ENCODE measurements at regions not wholly inside any gene's neighbourhood (a gene's known extent, or its start where the extent isn't known, plus 50 kb on each side); places are given as distances from the start of the nearest gene placed in this dataset.

GRCh38 chr14:98733536-98733935, 538.5 kb downstream of the BCL11B start:
- H3K27me3 Mint-ChIP-seq (ENCODE audit: low read depth) = no peaks in the 10 kb centered on the region
- intact Hi-C loops (cut with micrococcal nuclease) = no loop called here
- DNase-seq (ENCODE audit: low spot score) = no peak
- H3K4me1 Mint-ChIP-seq (ENCODE audit: low read depth) = no peaks in the 10 kb centered on the region
- no peak overlapping the region for H3K4me3 Mint-ChIP-seq (ENCODE audit: low read depth)
- H3K36me3 Mint-ChIP-seq (ENCODE audit: low read depth) = no peaks in the 10 kb centered on the region
- H3K27ac Mint-ChIP-seq = no peak overlapping the region
- H3K9me3 Mint-ChIP-seq = no peaks in the 10 kb centered on the region

DNA sequence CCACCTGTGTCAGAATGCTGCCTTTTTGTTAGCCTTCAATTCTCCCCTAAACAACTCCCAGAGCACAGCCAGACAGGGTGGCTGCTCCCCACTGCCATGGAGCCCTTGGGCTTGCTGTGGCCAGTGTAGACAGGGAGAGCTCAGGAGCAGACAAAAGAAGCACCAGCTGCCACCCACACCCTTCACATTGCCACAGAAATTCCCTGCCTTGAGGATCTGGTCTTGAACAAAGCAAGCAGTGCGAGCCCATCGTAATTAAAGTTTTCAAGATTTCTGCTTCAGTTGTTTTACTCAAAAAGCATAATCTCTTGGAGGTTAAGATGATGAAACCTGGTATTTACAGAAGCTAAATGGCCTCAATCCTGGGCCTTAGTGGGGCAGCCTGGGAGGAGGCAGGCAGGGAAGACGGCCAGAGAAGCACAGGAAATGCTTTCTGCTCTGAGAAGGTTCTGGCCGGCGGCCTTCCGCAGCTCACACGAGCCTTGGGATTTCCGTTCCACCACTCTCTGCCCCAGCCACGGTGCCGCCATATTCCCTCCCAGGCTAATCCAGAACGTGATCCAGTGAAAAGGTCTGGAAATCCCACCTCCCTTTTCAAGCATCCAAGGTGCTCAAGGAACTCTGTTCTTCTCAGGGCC, 535.2 kb downstream of the BCL11B start:
- Mint-ChIP-seq H3K9me3 (no peaks in the 10 kb centered on the region), H3K4me3 (ENCODE audit: low read depth) (no peak overlapping the region), H3K27me3 (ENCODE audit: low read depth) (no peaks in the 10 kb centered on the region), H3K27ac (no peak overlapping the region), H3K4me1 (ENCODE audit: low read depth) (no peaks in the 10 kb centered on the region), H3K36me3 (ENCODE audit: low read depth) (no peaks in the 10 kb centered on the region)
- no peak for DNase-seq (ENCODE audit: low spot score)
- intact Hi-C loops (cut with micrococcal nuclease) = no loop called here

DNA sequence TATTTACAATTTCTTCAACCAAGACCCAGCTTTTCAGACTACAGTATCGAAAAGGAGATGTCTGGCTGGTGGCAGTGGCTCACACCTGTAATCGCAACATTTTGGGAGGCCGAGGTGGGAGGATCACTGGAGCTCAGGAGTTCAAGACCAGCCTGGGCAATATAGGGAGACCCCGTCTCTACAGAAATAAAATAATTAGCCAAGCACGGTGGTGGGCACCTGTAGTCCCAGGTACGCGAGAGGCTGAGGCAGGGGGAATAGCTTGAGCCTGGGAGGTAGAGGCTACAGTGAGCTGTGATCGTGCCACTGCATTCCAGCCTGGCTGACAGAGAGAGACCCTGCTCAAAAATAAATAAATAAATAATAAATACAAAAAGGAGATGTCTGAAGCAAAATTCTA, 530.5 kb downstream of the BCL11B start:
- no peak overlapping the region for H3K27ac Mint-ChIP-seq
- no peak for DNase-seq (ENCODE audit: low spot score)
- no peaks in the 10 kb centered on the region for H3K4me1 Mint-ChIP-seq (ENCODE audit: low read depth)
- no peaks in the 10 kb centered on the region for H3K9me3 Mint-ChIP-seq
- H3K36me3 Mint-ChIP-seq (ENCODE audit: low read depth) = no peaks in the 10 kb centered on the region
- intact Hi-C loops (cut with micrococcal nuclease) = no loop called here
- H3K27me3 Mint-ChIP-seq (ENCODE audit: low read depth) = peaks cover 7% of the 10 kb centered on the region
- H3K4me3 Mint-ChIP-seq (ENCODE audit: low read depth) = no peak overlapping the region

GRCh38 chr14:98742001-98742400, 530.0 kb downstream of the BCL11B start:
- no peaks in the 10 kb centered on the region for H3K4me1 Mint-ChIP-seq (ENCODE audit: low read depth)
- H3K4me3 Mint-ChIP-seq (ENCODE audit: low read depth) = no peak overlapping the region
- no peaks in the 10 kb centered on the region for H3K36me3 Mint-ChIP-seq (ENCODE audit: low read depth)
- peaks cover 8% of the 10 kb centered on the region for H3K27me3 Mint-ChIP-seq (ENCODE audit: low read depth)
- DNase-seq (ENCODE audit: low spot score) = no peak
- intact Hi-C loops (cut with micrococcal nuclease) = no loop called here
- no peaks in the 10 kb centered on the region for H3K9me3 Mint-ChIP-seq
- H3K27ac Mint-ChIP-seq = no peak overlapping the region

GRCh38 chr14:98743536-98743935, 528.5 kb downstream of the BCL11B start:
- Mint-ChIP-seq H3K27ac (no peak overlapping the region), H3K36me3 (ENCODE audit: low read depth) (no peaks in the 10 kb centered on the region), H3K9me3 (no peaks in the 10 kb centered on the region), H3K4me3 (ENCODE audit: low read depth) (no peak overlapping the region), H3K27me3 (ENCODE audit: low read depth) (peaks cover 10% of the 10 kb centered on the region), H3K4me1 (ENCODE audit: low read depth) (no peaks in the 10 kb centered on the region)
- DNase-seq (ENCODE audit: low spot score) = no peak
- intact Hi-C loops (cut with micrococcal nuclease) = no loop called here

DNA sequence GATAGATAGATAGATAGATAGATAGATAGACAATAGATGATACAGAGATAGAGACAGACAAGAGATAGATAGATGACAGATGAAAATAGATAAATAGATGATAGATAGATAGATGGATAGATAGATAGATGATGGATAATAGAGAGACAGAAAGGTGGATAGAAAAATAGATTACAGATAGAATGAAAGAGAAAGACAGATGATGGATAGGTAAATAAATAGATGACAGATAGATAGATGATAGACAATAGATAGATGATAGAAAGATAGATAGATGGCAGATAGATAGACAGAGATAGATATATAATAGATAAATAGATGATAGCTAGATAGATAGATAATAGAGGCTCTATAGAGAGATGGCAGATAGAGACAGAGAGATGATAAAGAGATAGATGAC, 523.0 kb downstream of the BCL11B start:
- Mint-ChIP-seq H3K27me3 (ENCODE audit: low read depth) (peaks cover 12% of the 10 kb centered on the region), H3K4me1 (ENCODE audit: low read depth) (no peaks in the 10 kb centered on the region)

DNA sequence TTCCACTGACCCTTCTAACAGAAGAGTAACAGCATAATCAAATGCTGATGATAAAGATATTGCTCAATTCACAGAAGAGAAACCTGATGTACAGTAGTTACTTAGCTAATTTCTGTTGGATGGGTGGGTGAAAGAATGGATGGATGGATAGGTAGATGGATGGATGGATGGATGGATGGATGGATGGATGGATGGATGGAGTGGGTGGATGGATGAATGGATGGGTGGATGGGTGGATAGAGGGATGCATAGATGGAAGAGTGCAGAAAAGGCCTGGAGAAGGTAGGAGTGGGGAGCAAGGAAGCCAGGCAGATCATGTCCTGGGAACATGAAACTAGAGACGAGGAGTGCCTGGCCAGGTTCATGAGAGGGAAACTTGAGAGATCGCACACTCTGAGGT, 520.9 kb downstream of the BCL11B start:
- Mint-ChIP-seq H3K27ac (no peak overlapping the region), H3K4me1 (ENCODE audit: low read depth) (peaks cover 4% of the 10 kb centered on the region), H3K36me3 (ENCODE audit: low read depth) (no peaks in the 10 kb centered on the region), H3K9me3 (peaks cover 15% of the 10 kb centered on the region), H3K4me3 (ENCODE audit: low read depth) (no peak overlapping the region), H3K27me3 (ENCODE audit: low read depth) (peaks cover 7% of the 10 kb centered on the region)
- intact Hi-C loops (cut with micrococcal nuclease) = no loop called here
- DNase-seq (ENCODE audit: low spot score) = no peak

More for the DNA sequence above, 523.0 kb downstream of the BCL11B start:
- intact Hi-C loops (cut with micrococcal nuclease) = no loop called here
- Mint-ChIP-seq H3K27ac (no peak overlapping the region), H3K4me3 (ENCODE audit: low read depth) (no peak overlapping the region), H3K9me3 (peaks cover 4% of the 10 kb centered on the region), H3K36me3 (ENCODE audit: low read depth) (no peaks in the 10 kb centered on the region)
- no peak for DNase-seq (ENCODE audit: low spot score)

DNA sequence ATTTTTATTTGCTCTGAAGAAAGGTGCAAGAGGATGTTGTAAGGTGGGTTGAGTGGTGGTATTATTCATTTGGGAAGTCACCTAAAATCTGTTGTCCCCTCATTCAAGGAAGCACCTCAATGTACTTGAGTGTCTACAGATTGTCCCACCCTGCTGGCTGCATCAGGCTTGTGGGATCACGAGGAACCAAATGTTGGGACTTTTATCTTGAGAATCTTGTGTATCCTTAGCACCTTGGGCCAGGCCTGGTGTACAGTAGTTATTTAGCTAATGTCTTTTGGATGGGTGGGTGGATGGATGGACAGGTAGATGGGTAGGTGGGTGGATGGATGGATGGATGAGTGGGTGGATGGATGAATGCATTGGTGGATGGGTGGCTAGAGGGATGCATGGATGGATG, 519.3 kb downstream of the BCL11B start:
- H3K9me3 Mint-ChIP-seq = peaks cover 15% of the 10 kb centered on the region
- intact Hi-C loops (cut with micrococcal nuclease) = no loop called here
- H3K36me3 Mint-ChIP-seq (ENCODE audit: low read depth) = no peaks in the 10 kb centered on the region
- H3K4me3 Mint-ChIP-seq (ENCODE audit: low read depth) = no peak overlapping the region
- H3K27me3 Mint-ChIP-seq (ENCODE audit: low read depth) = peaks cover 2% of the 10 kb centered on the region
- H3K4me1 Mint-ChIP-seq (ENCODE audit: low read depth) = peaks cover 4% of the 10 kb centered on the region
- DNase-seq (ENCODE audit: low spot score) = no peak
- H3K27ac Mint-ChIP-seq = no peak overlapping the region

- no peaks in the 10 kb centered on the region for H3K36me3 Mint-ChIP-seq (ENCODE audit: low read depth)
- intact Hi-C loops (cut with micrococcal nuclease) = no loop called here
- no peak overlapping the region for H3K27ac Mint-ChIP-seq
- no peak overlapping the region for H3K4me3 Mint-ChIP-seq (ENCODE audit: low read depth)
- H3K27me3 Mint-ChIP-seq (ENCODE audit: low read depth) = peaks cover 2% of the 10 kb centered on the region
- peaks cover 15% of the 10 kb centered on the region for H3K9me3 Mint-ChIP-seq
- H3K4me1 Mint-ChIP-seq (ENCODE audit: low read depth) = peaks cover 4% of the 10 kb centered on the region
- no peak for DNase-seq (ENCODE audit: low spot score)
Measured at GRCh38 chr14:98754343-98755020, 517.5 kb downstream of the BCL11B start.

- intact Hi-C loops (cut with micrococcal nuclease) = no loop called here
- Mint-ChIP-seq H3K27ac (no peak overlapping the region), H3K36me3 (ENCODE audit: low read depth) (no peaks in the 10 kb centered on the region), H3K4me3 (ENCODE audit: low read depth) (no peak overlapping the region), H3K4me1 (ENCODE audit: low read depth) (peaks cover 4% of the 10 kb centered on the region), H3K27me3 (ENCODE audit: low read depth) (no peaks in the 10 kb centered on the region), H3K9me3 (peaks cover 11% of the 10 kb centered on the region)
- DNase-seq (ENCODE audit: low spot score) = no peak
Measured at GRCh38 chr14:98756749-98757148, 515.2 kb downstream of the BCL11B start.

DNA sequence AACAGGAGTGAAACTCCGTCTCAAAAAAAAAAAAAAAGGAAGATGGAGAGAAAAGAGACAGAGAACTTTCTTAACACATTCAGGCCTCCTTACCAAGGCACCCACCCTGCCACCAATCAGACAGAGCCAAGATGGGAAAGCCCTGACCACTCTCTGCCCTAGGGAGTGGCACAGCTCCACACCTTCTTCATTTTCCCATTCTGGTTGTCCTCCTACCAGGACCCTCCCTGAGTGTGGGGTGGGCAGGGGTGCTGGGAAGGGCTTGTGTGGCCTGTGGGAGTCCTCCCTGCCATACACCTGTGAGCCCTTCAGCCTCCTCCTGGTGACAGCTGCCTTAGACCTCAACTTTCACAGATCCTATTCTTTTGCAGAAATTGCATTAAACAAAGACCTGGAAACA, 513.6 kb downstream of the BCL11B start:
- no peaks in the 10 kb centered on the region for H3K36me3 Mint-ChIP-seq (ENCODE audit: low read depth)
- intact Hi-C loops (cut with micrococcal nuclease) = no loop called here
- no peak for DNase-seq (ENCODE audit: low spot score)
- peaks cover 4% of the 10 kb centered on the region for H3K4me1 Mint-ChIP-seq (ENCODE audit: low read depth)
- H3K27me3 Mint-ChIP-seq (ENCODE audit: low read depth) = peaks cover 1% of the 10 kb centered on the region
- no peak overlapping the region for H3K27ac Mint-ChIP-seq
- peaks cover 24% of the 10 kb centered on the region for H3K9me3 Mint-ChIP-seq
- no peak overlapping the region for H3K4me3 Mint-ChIP-seq (ENCODE audit: low read depth)

DNA sequence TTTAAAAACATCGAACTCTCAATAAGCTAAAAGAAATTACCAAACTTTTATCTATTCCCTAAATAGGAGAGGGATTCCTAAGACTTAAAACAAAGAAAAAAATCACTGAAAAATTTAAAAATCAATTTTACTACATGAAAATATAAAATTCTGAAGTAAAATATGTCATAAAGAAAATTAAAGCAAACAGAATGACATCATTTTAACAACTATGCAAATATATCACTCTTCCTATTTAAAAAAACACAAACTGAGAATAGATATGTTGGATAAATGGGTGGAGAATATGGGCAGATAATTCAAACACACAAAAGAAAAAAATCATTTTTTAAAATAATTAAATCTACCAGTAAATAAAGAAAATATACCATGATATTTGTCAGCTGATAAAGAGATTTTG, 510.0 kb downstream of the BCL11B start:
- no peaks in the 10 kb centered on the region for H3K4me1 Mint-ChIP-seq (ENCODE audit: low read depth)
- no peak overlapping the region for H3K27ac Mint-ChIP-seq
- peaks cover 9% of the 10 kb centered on the region for H3K27me3 Mint-ChIP-seq (ENCODE audit: low read depth)
- DNase-seq (ENCODE audit: low spot score) = no peak
- intact Hi-C loops (cut with micrococcal nuclease) = no loop called here
- peaks cover 18% of the 10 kb centered on the region for H3K9me3 Mint-ChIP-seq
- no peaks in the 10 kb centered on the region for H3K36me3 Mint-ChIP-seq (ENCODE audit: low read depth)
- H3K4me3 Mint-ChIP-seq (ENCODE audit: low read depth) = no peak overlapping the region

- H3K4me1 Mint-ChIP-seq (ENCODE audit: low read depth) = no peaks in the 10 kb centered on the region
- no peaks in the 10 kb centered on the region for H3K36me3 Mint-ChIP-seq (ENCODE audit: low read depth)
- peaks cover 14% of the 10 kb centered on the region for H3K27me3 Mint-ChIP-seq (ENCODE audit: low read depth)
- DNase-seq (ENCODE audit: low spot score) = no peak
- peaks cover 18% of the 10 kb centered on the region for H3K9me3 Mint-ChIP-seq
- intact Hi-C loops (cut with micrococcal nuclease) = no loop called here
- H3K27ac Mint-ChIP-seq = no peak overlapping the region
- H3K4me3 Mint-ChIP-seq (ENCODE audit: low read depth) = no peak overlapping the region
Measured at GRCh38 chr14:98766818-98767217, 505.2 kb downstream of the BCL11B start.
